HEK293 (cell line): ENCODE measurements at regions not wholly inside any gene's neighbourhood (a gene's known extent, or its start where the extent isn't known, plus 50 kb on each side); places are given as distances from the start of the nearest gene placed in this dataset.

Experiments
- CTCF ChIA-PET: fragments of 350-600 bp; formaldehyde crosslinking; extraction: SDS; loops from one replicate; lab custom pipeline; 2021; ENCODE audit warnings: antibody characterized with exemption; lab: Yijun Ruan, JAX
- POLR2A ChIA-PET: fragments of 300-600 bp; formaldehyde crosslinking; extraction: SDS; loops from one replicate; lab custom pipeline; 2020; ENCODE audit warnings: antibody characterized with exemption, inconsistent platforms; lab: Yijun Ruan, JAX
- H3K27ac ChIP-seq: fragments of 200-500 bp; sonication (Bioruptor generic); 2 replicates; pipeline ENCODE4 v1.5.1; 2014; ENCODE audit warnings: low read depth, low read length, control low read depth, inconsistent platforms; ENCODE audit errors: extremely low read depth
- H3K36me3 ChIP-seq, 2 experiments: fragments of 200-500 bp in 1 of 2; sonication (Bioruptor generic) in 1 of 2; 1 replicate in 1 of 2; 2 replicates in 1 of 2; pipeline ENCODE4 v1.5.1; 2014 to 2017; ENCODE audit warnings: inconsistent platforms in 2 of 2, low read length in 2 of 2; ENCODE audit not compliant: control insufficient read depth in 2 of 2, insufficient read depth in 1 of 2
- H3K4me1 ChIP-seq: fragments of 200-500 bp; sonication (Bioruptor generic); 2 replicates; pipeline ENCODE4 v1.5.1; 2014; ENCODE audit warnings: mild to moderate bottlenecking, low read length, inconsistent platforms; ENCODE audit not compliant: control insufficient read depth, insufficient read depth
- H3K4me3 ChIP-seq: 2 replicates; pipeline ENCODE4 v1.5.1; 2011; ENCODE audit warnings: low read depth, mild to moderate bottlenecking, control low read depth, low read length, moderate library complexity
- H3K9me3 ChIP-seq: fragments of 200-500 bp; sonication (Bioruptor generic); 2 replicates; pipeline ENCODE4 v1.5.1; 2014; ENCODE audit warnings: low read depth, low read length, inconsistent platforms; ENCODE audit not compliant: control insufficient read depth, insufficient read depth
- EGR2 ChIP-seq: fragments of 450-650 bp; formaldehyde crosslinking; IDR thresholded peaks from 2 replicates; pipeline ENCODE4 v1.5.1; 2016; ENCODE audit warnings: low read depth, missing biosample characterization, missing genetic modification characterization
- GLIS2 ChIP-seq: fragments of 450-650 bp; formaldehyde crosslinking; IDR thresholded peaks from 2 replicates; pipeline ENCODE4 v1.5.1; 2016; ENCODE audit warnings: missing biosample characterization, missing genetic modification characterization
- HOXA7 ChIP-seq: sonication (generic); formaldehyde crosslinking; IDR thresholded peaks from 2 replicates; pipeline ENCODE4 v1.8.1; 2022; ENCODE audit warnings: missing genetic modification reagents, borderline replicate concordance
- KLF10 ChIP-seq: fragments of 450-650 bp; IDR thresholded peaks from 2 replicates; pipeline ENCODE4 v1.5.1; 2018; ENCODE audit warnings: missing biosample characterization, mild to moderate bottlenecking, missing genetic modification characterization
- KLF17 ChIP-seq: fragments of 450-650 bp; formaldehyde crosslinking; IDR thresholded peaks from 2 replicates; pipeline ENCODE4 v1.5.1; 2016; ENCODE audit warnings: missing biosample characterization, missing genetic modification characterization
- KLF7 ChIP-seq: fragments of 450-650 bp; formaldehyde crosslinking; IDR thresholded peaks from 2 replicates; pipeline ENCODE4 v1.5.1; 2016; ENCODE audit warnings: missing biosample characterization, missing genetic modification characterization, borderline replicate concordance
- SALL2 ChIP-seq: fragments of 450-650 bp; formaldehyde crosslinking; IDR thresholded peaks from 2 replicates; pipeline ENCODE4 v1.5.0; 2017; ENCODE audit warnings: missing biosample characterization, mild to moderate bottlenecking, missing genetic modification characterization, borderline replicate concordance
- TRIM28 ChIP-seq: IDR thresholded peaks from 2 replicates; pipeline ENCODE4 v1.6.1; 2011; ENCODE audit warnings: low read length, control low read depth, borderline replicate concordance
- ZBTB1 ChIP-seq: fragments of 450-650 bp; formaldehyde crosslinking; IDR thresholded peaks from 2 replicates; pipeline ENCODE4 v1.5.1; 2016; ENCODE audit warnings: missing biosample characterization, missing genetic modification characterization
- ZBTB7A ChIP-seq: fragments of 450-650 bp; formaldehyde crosslinking; IDR thresholded peaks from 2 replicates; pipeline ENCODE4 v1.5.1; 2016; ENCODE audit warnings: low read depth, missing biosample characterization, missing genetic modification characterization
- ZBTB8A ChIP-seq: fragments of 450-650 bp; formaldehyde crosslinking; IDR thresholded peaks from 2 replicates; pipeline ENCODE4 v1.5.1; 2016; ENCODE audit warnings: missing biosample characterization, missing genetic modification characterization
- ZNF214 ChIP-seq: fragments of 450-650 bp; formaldehyde crosslinking; IDR thresholded peaks from 2 replicates; pipeline ENCODE4 v1.5.1; 2017; ENCODE audit warnings: missing biosample characterization, mild to moderate bottlenecking, missing genetic modification characterization, borderline replicate concordance
- ZNF223 ChIP-seq: fragments of 450-650 bp; formaldehyde crosslinking; IDR thresholded peaks from 2 replicates; pipeline ENCODE4 v1.5.1; 2016; ENCODE audit warnings: missing biosample characterization, missing genetic modification characterization
- ZNF239 ChIP-seq: fragments of 450-650 bp; formaldehyde crosslinking; IDR thresholded peaks from 2 replicates; pipeline ENCODE4 v1.5.1; 2016; ENCODE audit warnings: missing biosample characterization, missing genetic modification characterization
- ZNF324 ChIP-seq: fragments of 450-650 bp; formaldehyde crosslinking; IDR thresholded peaks from 2 replicates; pipeline ENCODE4 v1.5.1; 2016; ENCODE audit warnings: missing biosample characterization, missing genetic modification characterization
- ZNF394 ChIP-seq: fragments of 450-650 bp; formaldehyde crosslinking; IDR thresholded peaks from 2 replicates; pipeline ENCODE4 v1.5.1; 2016; ENCODE audit warnings: missing biosample characterization, missing genetic modification characterization, mild to moderate bottlenecking, moderate library complexity, borderline replicate concordance
- ZNF433 ChIP-seq: fragments of 450-650 bp; formaldehyde crosslinking; IDR thresholded peaks from 2 replicates; pipeline ENCODE4 v1.5.1; 2016; ENCODE audit warnings: missing biosample characterization, missing genetic modification characterization, low read depth
- ZNF48 ChIP-seq: fragments of 450-650 bp; formaldehyde crosslinking; IDR thresholded peaks from 2 replicates; pipeline ENCODE4 v1.5.1; 2016; ENCODE audit warnings: missing biosample characterization, missing genetic modification characterization
- ZNF561 ChIP-seq: fragments of 450-650 bp; IDR thresholded peaks from 2 replicates; pipeline ENCODE4 v1.5.1; 2018; ENCODE audit warnings: missing biosample characterization, missing genetic modification characterization, borderline replicate concordance
- ZNF626 ChIP-seq: fragments of 450-650 bp; sonication (Bioruptor Pico); formaldehyde crosslinking; IDR thresholded peaks from 2 replicates; pipeline ENCODE4 v1.5.1; 2018; ENCODE audit warnings: missing biosample characterization, missing genetic modification characterization, inconsistent platforms
- ZNF664 ChIP-seq: fragments of 450-650 bp; formaldehyde crosslinking; IDR thresholded peaks from 2 replicates; pipeline ENCODE4 v1.5.1; 2016; ENCODE audit warnings: missing biosample characterization, missing genetic modification characterization
- ZSCAN16 ChIP-seq: fragments of 450-650 bp; formaldehyde crosslinking; IDR thresholded peaks from 2 replicates; pipeline ENCODE4 v1.5.1; 2016; ENCODE audit warnings: missing biosample characterization, missing genetic modification characterization
- TF ChIP-seq, protein P1 (sequence below): fragments of 450-650 bp; formaldehyde crosslinking; IDR thresholded peaks from 2 replicates; pipeline ENCODE4 v1.5.1; 2016; ENCODE audit warnings: missing biosample characterization, missing genetic modification characterization, low read depth
- TF ChIP-seq, protein P2 (sequence below): fragments of 450-650 bp; formaldehyde crosslinking; IDR thresholded peaks from 2 replicates; pipeline ENCODE4 v1.5.1; 2016; ENCODE audit warnings: missing biosample characterization, missing genetic modification characterization

GRCh38 chr10:90587081-90587491 lies 270.8 kb downstream of the HTR7 start:
- peak overlapping the region; percentile 9; the same call in 1 of the 2 replicates for H3K27ac ChIP-seq
- no peaks in the 10 kb centered on the region for H3K36me3 ChIP-seq
- POLR2A ChIA-PET = no interaction called here
- no peaks in the 10 kb centered on the region for H3K9me3 ChIP-seq
- TF ChIP-seq ZNF214 (tag by site-specific recombination) (no peak), ZNF433 (tag by site-specific recombination) (no peak), ZNF561 (tag by site-specific recombination) (no peak), ZNF394 (tag by site-specific recombination) (no peak), ZBTB8A (tag by site-specific recombination) (no peak), ZNF48 (tag by site-specific recombination) (no peak), ZSCAN16 (tag by site-specific recombination) (no peak), SALL2 (tag by site-specific recombination) (no peak), ZNF626 (no peak), ZBTB1 (tag by site-specific recombination) (no peak)
- CTCF ChIA-PET = no interaction called here
- no peak overlapping the region for H3K4me3 ChIP-seq
- H3K4me1 ChIP-seq = peaks cover 24% of the 10 kb centered on the region

DNA sequence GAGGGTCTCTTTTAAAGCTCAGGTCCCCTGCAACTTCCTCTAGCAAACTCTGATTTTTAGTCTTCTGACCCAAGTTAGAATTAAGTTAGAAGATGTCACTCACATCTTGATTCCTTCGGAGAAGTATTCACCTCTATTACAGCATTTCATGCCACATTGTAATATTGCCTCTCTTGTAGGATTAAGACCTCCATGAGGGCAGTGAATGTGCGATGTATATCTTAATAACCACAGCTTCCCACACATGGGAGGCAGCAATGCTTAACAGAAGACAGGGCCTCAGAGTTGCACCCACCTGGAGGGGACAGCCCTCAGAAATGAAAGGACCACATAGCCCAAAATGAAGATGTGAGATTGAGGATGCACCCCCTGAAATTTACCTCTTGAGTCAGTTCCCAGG lies 270.3 kb downstream of the HTR7 start:
- ChIA-PET CTCF (no interaction called here), POLR2A (no interaction called here)
- H3K36me3 ChIP-seq = no peaks in the 10 kb centered on the region
- no peaks in the 10 kb centered on the region for H3K9me3 ChIP-seq
- peak overlapping the region; percentile 9; the same call in 1 of the 2 replicates for H3K27ac ChIP-seq
- H3K4me1 ChIP-seq = peaks cover 28% of the 10 kb centered on the region
- TF ChIP-seq ZNF223 (tag by site-specific recombination) (no peak), KLF10 (tag by site-specific recombination) (no peak), ZNF433 (tag by site-specific recombination) (no peak), EGR2 (tag by site-specific recombination) (no peak), ZNF664 (tag by site-specific recombination) (no peak), ZBTB7A (no peak), HOXA7 (no peak), GLIS2 (tag by site-specific recombination) (no peak), KLF17 (tag by site-specific recombination) (no peak), ZNF239 (tag by site-specific recombination) (no peak), KLF7 (tag by site-specific recombination) (no peak), ZNF324 (tag by site-specific recombination) (no peak), TRIM28 (no peak)
- TF ChIP-seq, protein P1, sequence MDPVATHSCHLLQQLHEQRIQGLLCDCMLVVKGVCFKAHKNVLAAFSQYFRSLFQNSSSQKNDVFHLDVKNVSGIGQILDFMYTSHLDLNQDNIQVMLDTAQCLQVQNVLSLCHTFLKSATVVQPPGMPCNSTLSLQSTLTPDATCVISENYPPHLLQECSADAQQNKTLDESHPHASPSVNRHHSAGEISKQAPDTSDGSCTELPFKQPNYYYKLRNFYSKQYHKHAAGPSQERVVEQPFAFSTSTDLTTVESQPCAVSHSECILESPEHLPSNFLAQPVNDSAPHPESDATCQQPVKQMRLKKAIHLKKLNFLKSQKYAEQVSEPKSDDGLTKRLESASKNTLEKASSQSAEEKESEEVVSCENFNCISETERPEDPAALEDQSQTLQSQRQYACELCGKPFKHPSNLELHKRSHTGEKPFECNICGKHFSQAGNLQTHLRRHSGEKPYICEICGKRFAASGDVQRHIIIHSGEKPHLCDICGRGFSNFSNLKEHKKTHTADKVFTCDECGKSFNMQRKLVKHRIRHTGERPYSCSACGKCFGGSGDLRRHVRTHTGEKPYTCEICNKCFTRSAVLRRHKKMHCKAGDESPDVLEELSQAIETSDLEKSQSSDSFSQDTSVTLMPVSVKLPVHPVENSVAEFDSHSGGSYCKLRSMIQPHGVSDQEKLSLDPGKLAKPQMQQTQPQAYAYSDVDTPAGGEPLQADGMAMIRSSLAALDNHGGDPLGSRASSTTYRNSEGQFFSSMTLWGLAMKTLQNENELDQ (tag by site-specific recombination) = no peak
- TF ChIP-seq, protein P2, sequence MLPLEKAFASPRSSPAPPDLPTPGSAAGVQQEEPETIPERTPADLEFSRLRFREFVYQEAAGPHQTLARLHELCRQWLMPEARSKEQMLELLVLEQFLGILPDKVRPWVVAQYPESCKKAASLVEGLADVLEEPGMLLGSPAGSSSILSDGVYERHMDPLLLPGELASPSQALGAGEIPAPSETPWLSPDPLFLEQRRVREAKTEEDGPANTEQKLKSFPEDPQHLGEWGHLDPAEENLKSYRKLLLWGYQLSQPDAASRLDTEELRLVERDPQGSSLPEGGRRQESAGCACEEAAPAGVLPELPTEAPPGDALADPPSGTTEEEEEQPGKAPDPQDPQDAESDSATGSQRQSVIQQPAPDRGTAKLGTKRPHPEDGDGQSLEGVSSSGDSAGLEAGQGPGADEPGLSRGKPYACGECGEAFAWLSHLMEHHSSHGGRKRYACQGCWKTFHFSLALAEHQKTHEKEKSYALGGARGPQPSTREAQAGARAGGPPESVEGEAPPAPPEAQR (tag by site-specific recombination) = no peak
- TF ChIP-seq, all 188 proteins: peak for 0
- H3K4me3 ChIP-seq = no peak overlapping the region
